HCT116 (cell line): ENCODE measurements at regions not wholly inside any gene's neighbourhood (a gene's known extent, or its start where the extent isn't known, plus 50 kb on each side); places are given as distances from the start of the nearest gene placed in this dataset.
"Not testable (repeated sequence)": the region's sequence is repeated elsewhere in the genome, so short reads cannot be mapped to it uniquely, and the experiment has no call there.

Experiments used
- ATAC-seq: fragments of 200-7000 bp; cut with Tn5 transposase; 2 replicates; pipeline ENCODE4 v1.9.1; 2020; ENCODE audit warnings: mild to moderate bottlenecking, moderate library complexity
- BruUV-seq: library from RNA; stranded (reverse); fragments of 400-500 nt; replicated peaks from 2 replicates; lab custom pipeline; 2021; lab: Mats Ljungman, UMichigan
- CTCF ChIA-PET: fragments of 300-600 bp; sonication (Branson Sonifier 250); formaldehyde crosslinking; loops from one replicate; lab custom pipeline; 2021; ENCODE audit warnings: antibody characterized with exemption; lab: Charles Lee
- POLR2A ChIA-PET: fragments of 300-600, 350-600 bp; sonication (Branson Sonifier 250); formaldehyde crosslinking; loops from one replicate; lab custom pipeline; 2021; ENCODE audit warnings: antibody characterized with exemption; lab: Charles Lee
- RAD21 ChIA-PET, 2 experiments: fragments of 300-600 bp; sonication (Branson Sonifier 250); formaldehyde crosslinking; loops; one replicate each; lab custom pipeline; 2023; ENCODE audit warnings: low total read pairs in 2 of 2; ENCODE audit not compliant: uncharacterized antibody in 2 of 2, unreplicated experiment in 2 of 2, low non-redundant PET in 1 of 2; lab: Charles Lee
- DNase-seq: peaks from one replicate; pipeline ENCODE4 v3.0.0-alpha.2; 2010; ENCODE audit warnings: low read depth, low spot score
- H2AFZ ChIP-seq: fragments of 200-600 bp; shearing (Covaris generic), sonication (generic); 2 replicates; pipeline ENCODE4 v1.6.1; 2017; ENCODE audit warnings: low read depth, mixed run types, mixed read lengths, antibody characterized with exemption, low read length; ENCODE audit not compliant: poor library complexity, severe bottlenecking
- H3K27ac ChIP-seq: 2 replicates; pipeline ENCODE4 v1.5.1; 2012; ENCODE audit warnings: low read depth, low read length
- H3K27me3 ChIP-seq: fragments of 200-600 bp; sonication (generic); 2 replicates; pipeline ENCODE4 v1.6.1; 2016; ENCODE audit warnings: mixed run types, low read length, mixed read lengths; ENCODE audit not compliant: insufficient read depth
- H3K36me3 ChIP-seq, 2 experiments: fragments of 200-500 bp in 1 of 2; fragments of 200-600 bp in 1 of 2; sonication (Bioruptor generic) in 1 of 2; sonication (generic) in 1 of 2; 2 replicates each; pipeline versions ENCODE4 v1.5.1 to v1.6.1; 2014 to 2016; ENCODE audit warnings: low read length in 2 of 2, inconsistent platforms in 1 of 2, mixed read lengths in 1 of 2, mixed run types in 1 of 2; ENCODE audit not compliant: insufficient read depth in 2 of 2, control insufficient read depth in 1 of 2
- H3K4me1 ChIP-seq, 2 experiments: fragments of 200-600 bp in 1 of 2; sonication (generic) in 1 of 2; 2 replicates each; pipeline versions ENCODE4 v1.5.1 to v1.6.1; 2012 to 2017; ENCODE audit warnings: low read length in 2 of 2, inconsistent platforms in 1 of 2, mild to moderate bottlenecking in 1 of 2, mixed read lengths in 1 of 2, mixed run types in 1 of 2, moderate library complexity in 1 of 2; ENCODE audit not compliant: insufficient read depth in 2 of 2, control insufficient read depth in 1 of 2
- H3K4me2 ChIP-seq: fragments of 200-600 bp; sonication (generic); 2 replicates; pipeline ENCODE4 v1.6.1; 2017; ENCODE audit warnings: mixed run types, low read length, mixed read lengths
- H3K4me3 ChIP-seq, 2 experiments: fragments of 200-600 bp in 1 of 2; sonication (generic) in 1 of 2; replicated peaks in 1 of 2; 2 replicates each; pipeline ENCODE4 v1.5.1; 2011 to 2016; ENCODE audit warnings: low read length in 2 of 2, control low read depth in 1 of 2, low read depth in 1 of 2, mild to moderate bottlenecking in 1 of 2, mixed read lengths in 1 of 2, mixed run types in 1 of 2
- H3K79me2 ChIP-seq: fragments of 200-600 bp; sonication (generic); 2 replicates; pipeline ENCODE4 v1.6.1; 2017; ENCODE audit warnings: mild to moderate bottlenecking, mixed run types, low read length, moderate library complexity, mixed read lengths; ENCODE audit not compliant: insufficient read depth
- H3K9ac ChIP-seq: fragments of 200-600 bp; sonication (generic); 2 replicates; pipeline ENCODE4 v1.6.1; 2016; ENCODE audit warnings: low read length, mixed read lengths
- H3K9me2 ChIP-seq: fragments of 200-600 bp; sonication (generic), shearing (Covaris generic); 2 replicates; pipeline ENCODE4 v1.6.1; 2017; ENCODE audit warnings: mixed run types, mild to moderate bottlenecking, moderate library complexity; ENCODE audit not compliant: insufficient read depth
- H3K9me3 ChIP-seq, 2 experiments: fragments of 200-500 bp in 1 of 2; fragments of 200-600 bp in 1 of 2; sonication (Bioruptor generic) in 1 of 2; sonication (generic) in 1 of 2; 2 replicates each; pipeline ENCODE4 v1.6.1; 2014 to 2017; ENCODE audit warnings: low read length in 2 of 2, mixed read lengths in 2 of 2, inconsistent platforms in 1 of 2, low read depth in 1 of 2, mild to moderate bottlenecking in 1 of 2, mixed run types in 1 of 2, moderate library complexity in 1 of 2; ENCODE audit not compliant: control insufficient read depth in 1 of 2, insufficient read depth in 1 of 2
- H4K20me1 ChIP-seq: fragments of 200-600 bp; sonication (generic), shearing (Covaris generic); 2 replicates; pipeline ENCODE4 v1.6.1; 2017; ENCODE audit warnings: mixed run types, mild to moderate bottlenecking, moderate library complexity; ENCODE audit not compliant: insufficient read depth
- intact Hi-C: fragments of 100-400 bp; cut with micrococcal nuclease; formaldehyde crosslinking; loops from 2 replicates; pipeline ENCODE4 v1.10.0; 2022

- H4K20me1 ChIP-seq, H3K9me2 ChIP-seq, H3K9me3 ChIP-seq, ATAC-seq, H3K4me1 ChIP-seq, intact Hi-C loops, H3K4me3 ChIP-seq, H3K27me3 ChIP-seq, H3K79me2 ChIP-seq, CTCF ChIA-PET, BruUV-seq, H3K27ac ChIP-seq, DNase-seq, H3K36me3 ChIP-seq, H3K9ac ChIP-seq, POLR2A ChIA-PET, H3K4me2 ChIP-seq, RAD21 ChIA-PET, H2AFZ ChIP-seq: not testable (repeated sequence)
Observed at GRCh38 chr16:31983666-31984065, 110.1 kb downstream of the ZNF267 start.

GRCh38 chr16:31986895-31987294, 113.3 kb downstream of the ZNF267 start:
- RAD21 ChIA-PET, H3K4me3 ChIP-seq, BruUV-seq, H3K4me1 ChIP-seq, ATAC-seq, H3K9ac ChIP-seq, H3K4me2 ChIP-seq, H3K36me3 ChIP-seq, H3K9me3 ChIP-seq, intact Hi-C loops, H3K27ac ChIP-seq, H4K20me1 ChIP-seq, H3K79me2 ChIP-seq, H3K9me2 ChIP-seq, DNase-seq, CTCF ChIA-PET, POLR2A ChIA-PET, H2AFZ ChIP-seq, H3K27me3 ChIP-seq: not testable (repeated sequence)
